HFFc6 (cell line): ENCODE measurements at regions not wholly inside any gene's neighbourhood (a gene's known extent, or its start where the extent isn't known, plus 50 kb on each side); places are given as distances from the start of the nearest gene placed in this dataset.
"Not testable (repeated sequence)": the region's sequence is repeated elsewhere in the genome, so short reads cannot be mapped to it uniquely, and the experiment has no call there.

ENCODE experiments used
- DNase-seq: peaks from one replicate; pipeline ENCODE4 v3.0.0-alpha.2; 2018
- H3K27ac Mint-ChIP-seq: 2 replicates; pipeline ENCODE4 v1.8.0; 2020; ENCODE audit warnings: mild to moderate bottlenecking, mixed read lengths
- H3K27me3 Mint-ChIP-seq: 2 replicates; pipeline ENCODE4 v1.8.0; 2021; ENCODE audit warnings: mild to moderate bottlenecking, moderate library complexity, mixed read lengths; ENCODE audit not compliant: insufficient read depth
- H3K36me3 Mint-ChIP-seq: 2 replicates; pipeline ENCODE4 v1.8.0; 2021; ENCODE audit warnings: low read depth, mixed read lengths
- H3K4me1 Mint-ChIP-seq: 2 replicates; pipeline ENCODE4 v1.8.0; 2020; ENCODE audit warnings: low read depth, mixed read lengths
- H3K4me3 Mint-ChIP-seq: 2 replicates; pipeline ENCODE4 v1.8.0; 2020; ENCODE audit warnings: mild to moderate bottlenecking, moderate library complexity, mixed read lengths
- H3K9me3 Mint-ChIP-seq: 2 replicates; pipeline ENCODE4 v1.8.0; 2020; ENCODE audit warnings: mild to moderate bottlenecking, mixed read lengths
- TF ChIP-seq, protein P1 (sequence below): fragments of 200-600 bp; sonication (generic); IDR thresholded peaks from 2 replicates; pipeline ENCODE4 v1.5.0; 2021; ENCODE audit warnings: antibody characterized with exemption, mild to moderate bottlenecking

DNA sequence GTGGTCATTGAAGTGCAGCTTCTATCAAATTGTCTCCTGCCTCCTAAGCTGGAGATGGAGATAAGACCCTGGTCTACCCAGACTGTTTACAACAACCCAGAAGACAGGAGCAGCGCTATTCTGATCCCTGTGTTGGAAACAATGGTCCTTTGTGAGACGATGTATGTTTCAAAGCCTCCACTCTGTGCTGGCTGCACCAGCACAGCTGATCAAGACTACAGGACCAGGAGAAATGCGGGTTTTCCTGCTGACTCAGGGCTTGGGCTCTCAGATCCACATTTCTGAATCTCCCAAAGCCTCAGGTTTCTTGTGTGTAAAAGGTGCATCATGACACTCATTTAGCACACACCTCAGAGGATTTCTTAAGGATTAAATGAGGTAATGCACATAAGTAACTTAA lies 92.0 kb downstream of the POU3F3 start:
- DNase-seq, result no peak
- TF ChIP-seq, protein P1, sequence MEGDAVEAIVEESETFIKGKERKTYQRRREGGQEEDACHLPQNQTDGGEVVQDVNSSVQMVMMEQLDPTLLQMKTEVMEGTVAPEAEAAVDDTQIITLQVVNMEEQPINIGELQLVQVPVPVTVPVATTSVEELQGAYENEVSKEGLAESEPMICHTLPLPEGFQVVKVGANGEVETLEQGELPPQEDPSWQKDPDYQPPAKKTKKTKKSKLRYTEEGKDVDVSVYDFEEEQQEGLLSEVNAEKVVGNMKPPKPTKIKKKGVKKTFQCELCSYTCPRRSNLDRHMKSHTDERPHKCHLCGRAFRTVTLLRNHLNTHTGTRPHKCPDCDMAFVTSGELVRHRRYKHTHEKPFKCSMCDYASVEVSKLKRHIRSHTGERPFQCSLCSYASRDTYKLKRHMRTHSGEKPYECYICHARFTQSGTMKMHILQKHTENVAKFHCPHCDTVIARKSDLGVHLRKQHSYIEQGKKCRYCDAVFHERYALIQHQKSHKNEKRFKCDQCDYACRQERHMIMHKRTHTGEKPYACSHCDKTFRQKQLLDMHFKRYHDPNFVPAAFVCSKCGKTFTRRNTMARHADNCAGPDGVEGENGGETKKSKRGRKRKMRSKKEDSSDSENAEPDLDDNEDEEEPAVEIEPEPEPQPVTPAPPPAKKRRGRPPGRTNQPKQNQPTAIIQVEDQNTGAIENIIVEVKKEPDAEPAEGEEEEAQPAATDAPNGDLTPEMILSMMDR, result no peak
- H3K27ac Mint-ChIP-seq, result no peak overlapping the region
- H3K27me3 Mint-ChIP-seq, result no peaks in the 10 kb centered on the region; the same call in 1 of the 2 replicates
- no peak overlapping the region for H3K4me3 Mint-ChIP-seq
- H3K36me3 Mint-ChIP-seq, result no peaks in the 10 kb centered on the region
- no peaks in the 10 kb centered on the region for H3K4me1 Mint-ChIP-seq
- H3K9me3 Mint-ChIP-seq, result no peaks in the 10 kb centered on the region

DNA sequence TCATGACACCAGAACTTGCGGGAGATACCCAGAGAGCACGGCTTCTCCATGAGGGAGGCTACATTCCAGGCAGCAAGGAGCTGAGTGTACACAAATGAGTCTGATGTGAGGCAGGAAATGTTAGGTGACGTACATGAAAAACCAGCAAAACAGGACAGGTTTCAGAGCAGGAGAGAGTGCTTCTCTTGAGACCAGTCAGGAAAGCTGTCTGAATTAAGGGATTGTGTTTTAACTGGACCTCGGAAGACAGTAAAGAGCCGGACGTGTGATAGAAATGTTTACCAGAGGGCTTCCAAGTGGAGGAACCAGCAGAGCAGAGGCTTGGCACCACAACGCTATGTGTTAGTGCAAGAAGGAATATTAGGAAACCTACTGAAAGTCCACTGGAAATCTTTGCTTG lies 90.4 kb upstream of the MRPS9 start:
- H3K27me3 Mint-ChIP-seq, DNase-seq, H3K36me3 Mint-ChIP-seq, H3K27ac Mint-ChIP-seq, H3K4me1 Mint-ChIP-seq, H3K9me3 Mint-ChIP-seq, H3K4me3 Mint-ChIP-seq: not testable (repeated sequence)

DNA sequence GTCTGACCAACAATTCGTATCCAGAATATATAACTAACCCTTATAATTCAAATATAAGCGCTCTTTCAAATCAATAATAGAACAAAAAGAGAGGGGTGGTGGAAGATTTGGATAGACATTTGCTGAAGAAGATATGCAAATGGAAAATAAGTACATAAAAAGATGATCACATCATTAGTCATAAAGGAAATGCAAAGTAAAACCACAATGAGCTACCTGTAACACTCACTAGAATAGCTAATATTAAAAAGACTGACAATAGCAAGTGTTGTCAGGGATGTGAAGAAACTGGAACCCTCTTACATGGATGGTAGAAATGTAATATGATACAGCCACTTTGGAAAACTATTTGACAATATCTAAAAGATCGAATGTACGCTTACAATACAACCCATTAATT lies 84.9 kb upstream of the MRPS9 start:
- Mint-ChIP-seq H3K27ac (no peak overlapping the region), H3K36me3 (no peaks in the 10 kb centered on the region), H3K27me3 (no peaks in the 10 kb centered on the region; the same call in 1 of the 2 replicates), H3K4me3 (no peak overlapping the region), H3K9me3 (no peaks in the 10 kb centered on the region), H3K4me1 (no peaks in the 10 kb centered on the region)
- DNase-seq, result no peak
- TF ChIP-seq, protein P1, result no peak

DNA sequence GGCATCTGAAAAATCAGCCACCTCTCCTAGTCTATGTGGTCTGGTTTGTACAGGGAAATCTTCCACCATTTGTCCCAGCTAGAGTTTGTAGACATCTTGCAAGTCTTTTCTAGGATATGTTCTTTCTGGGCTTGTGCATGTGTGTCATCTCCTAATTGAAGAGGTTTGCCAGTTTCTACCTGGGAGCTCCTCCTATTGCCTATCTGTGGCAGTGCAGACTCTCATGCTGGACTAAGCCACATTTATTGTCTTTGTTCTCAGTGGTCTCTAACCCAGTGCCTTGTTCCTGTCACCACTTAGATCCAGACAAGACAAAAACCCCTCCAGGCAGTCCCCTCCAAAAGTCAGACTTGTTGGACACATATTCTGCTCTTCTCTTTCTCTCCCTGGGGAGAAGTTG lies 72.0 kb upstream of the MRPS9 start:
- Mint-ChIP-seq H3K4me3 (no peak overlapping the region), H3K27ac (no peak overlapping the region), H3K27me3 (no peaks in the 10 kb centered on the region; the same call in none of the 2 replicates), H3K9me3 (peaks cover 32% of the 10 kb centered on the region), H3K36me3 (no peaks in the 10 kb centered on the region), H3K4me1 (no peaks in the 10 kb centered on the region)
- TF ChIP-seq, protein P1, result no peak
- DNase-seq, result no peak

DNA sequence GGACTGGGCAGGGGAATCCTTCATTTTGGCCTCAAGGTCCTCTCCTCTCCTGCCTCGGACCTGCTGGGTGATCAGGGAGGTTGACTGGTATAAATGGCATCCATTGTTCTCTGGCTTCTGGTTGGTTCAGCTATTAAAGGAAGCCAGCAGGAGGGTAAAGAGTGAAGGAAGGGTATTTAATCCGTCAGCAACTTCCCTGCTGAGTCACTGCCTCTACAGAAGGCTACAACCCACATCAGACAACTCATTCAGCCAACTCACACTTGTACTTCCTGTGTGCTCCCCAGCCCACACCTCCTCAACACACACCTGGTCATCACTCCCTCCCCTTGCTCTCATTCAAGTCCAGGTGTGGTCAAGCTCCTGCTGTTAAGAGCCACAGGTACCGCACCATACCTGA lies 68.3 kb upstream of the MRPS9 start:
- DNase-seq, result no peak
- TF ChIP-seq, protein P1, result no peak
- Mint-ChIP-seq H3K36me3 (no peaks in the 10 kb centered on the region), H3K4me3 (no peak overlapping the region), H3K27me3 (no peaks in the 10 kb centered on the region; the same call in none of the 2 replicates), H3K9me3 (peaks cover 29% of the 10 kb centered on the region), H3K27ac (no peak overlapping the region), H3K4me1 (no peaks in the 10 kb centered on the region)

DNA sequence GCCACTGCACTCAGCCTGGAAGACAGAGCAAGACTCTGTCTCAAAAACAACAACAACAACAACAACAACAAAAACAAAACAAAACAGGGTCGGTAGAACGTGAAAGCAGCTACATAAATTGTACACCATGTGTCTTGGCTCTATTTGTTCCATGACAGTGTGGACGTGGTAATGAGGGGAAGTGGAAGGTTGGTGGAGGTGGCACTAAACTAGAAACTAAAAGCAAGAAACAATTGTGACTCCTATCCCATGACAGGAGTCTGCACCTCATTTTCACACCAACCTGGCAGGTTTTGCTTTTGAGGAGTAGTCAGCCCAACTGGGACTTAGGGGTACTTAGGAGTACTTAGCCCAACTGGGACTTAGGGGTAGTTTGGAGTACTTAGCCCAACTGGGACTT lies 62.5 kb upstream of the MRPS9 start:
- no peaks in the 10 kb centered on the region for H3K4me1 Mint-ChIP-seq
- DNase-seq, result no peak
- H3K27me3 Mint-ChIP-seq, result no peaks in the 10 kb centered on the region; the same call in 1 of the 2 replicates
- H3K36me3 Mint-ChIP-seq, result no peaks in the 10 kb centered on the region
- TF ChIP-seq, protein P1, result no peak
- H3K27ac Mint-ChIP-seq, result no peak overlapping the region
- H3K9me3 Mint-ChIP-seq, result peaks cover 7% of the 10 kb centered on the region; the same call in 1 of the 2 replicates
- no peak overlapping the region for H3K4me3 Mint-ChIP-seq
